ENCODE measurements at regions not wholly inside any gene's neighbourhood (a gene's known extent, or its start where the extent isn't known, plus 50 kb on each side); places are given as distances from the start of the nearest gene placed in this dataset.

GRCh38 chr10:78298835-78299234, 265.2 kb downstream of the RPS24 start:
- Mint-ChIP-seq H3K27ac (ENCODE audit: unreplicated experiment) (no peak overlapping the region), H3K9me3 (ENCODE audit: unreplicated experiment) (no peaks in the 10 kb centered on the region)
- no peak for DNase-seq (ENCODE audit: low spot score)

DNA sequence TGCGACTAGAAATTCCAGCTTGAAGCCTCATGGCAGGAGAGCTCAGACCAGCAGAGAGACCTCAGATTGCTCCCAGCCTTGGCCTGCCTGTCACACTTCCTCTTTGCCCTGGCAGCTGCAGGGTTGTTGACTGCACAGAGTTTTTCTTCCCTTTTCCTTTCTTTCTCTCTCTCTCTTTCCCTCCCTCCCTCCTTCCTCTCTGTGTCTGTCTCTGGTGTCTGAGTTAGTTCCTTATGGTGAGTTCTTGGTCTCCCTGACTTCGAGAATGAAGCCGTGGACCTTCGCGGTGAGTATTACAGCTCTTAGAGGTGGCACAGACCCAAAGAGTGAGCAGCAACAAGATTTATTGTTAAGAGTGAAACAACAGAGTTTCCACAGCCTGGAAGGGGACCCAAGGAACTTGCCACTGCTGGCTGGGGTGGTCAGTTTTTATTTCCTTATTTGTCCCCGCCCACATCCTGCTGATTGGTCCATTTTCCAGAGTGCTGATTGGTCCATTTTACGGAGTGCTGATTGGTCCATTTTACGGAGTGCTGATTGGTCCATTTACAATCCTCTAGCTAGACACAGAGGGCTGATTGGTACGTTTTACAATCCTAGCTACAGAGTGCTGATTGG, 266.3 kb downstream of the RPS24 start:
- no peak overlapping the region for H3K27ac Mint-ChIP-seq (ENCODE audit: unreplicated experiment)
- no peak overlapping the region for H3K4me3 Mint-ChIP-seq (ENCODE audit: unreplicated experiment)
- H3K4me1 Mint-ChIP-seq (ENCODE audit: unreplicated experiment) = peaks cover 5% of the 10 kb centered on the region
- H3K27me3 Mint-ChIP-seq (ENCODE audit: unreplicated experiment) = peaks cover 7% of the 10 kb centered on the region
- H3K36me3 Mint-ChIP-seq (ENCODE audit: low read depth, unreplicated experiment) = no peaks in the 10 kb centered on the region
- no peaks in the 10 kb centered on the region for H3K9me3 Mint-ChIP-seq (ENCODE audit: unreplicated experiment)
- no peak for DNase-seq (ENCODE audit: low spot score)
- TF ChIP-seq, protein P1, sequence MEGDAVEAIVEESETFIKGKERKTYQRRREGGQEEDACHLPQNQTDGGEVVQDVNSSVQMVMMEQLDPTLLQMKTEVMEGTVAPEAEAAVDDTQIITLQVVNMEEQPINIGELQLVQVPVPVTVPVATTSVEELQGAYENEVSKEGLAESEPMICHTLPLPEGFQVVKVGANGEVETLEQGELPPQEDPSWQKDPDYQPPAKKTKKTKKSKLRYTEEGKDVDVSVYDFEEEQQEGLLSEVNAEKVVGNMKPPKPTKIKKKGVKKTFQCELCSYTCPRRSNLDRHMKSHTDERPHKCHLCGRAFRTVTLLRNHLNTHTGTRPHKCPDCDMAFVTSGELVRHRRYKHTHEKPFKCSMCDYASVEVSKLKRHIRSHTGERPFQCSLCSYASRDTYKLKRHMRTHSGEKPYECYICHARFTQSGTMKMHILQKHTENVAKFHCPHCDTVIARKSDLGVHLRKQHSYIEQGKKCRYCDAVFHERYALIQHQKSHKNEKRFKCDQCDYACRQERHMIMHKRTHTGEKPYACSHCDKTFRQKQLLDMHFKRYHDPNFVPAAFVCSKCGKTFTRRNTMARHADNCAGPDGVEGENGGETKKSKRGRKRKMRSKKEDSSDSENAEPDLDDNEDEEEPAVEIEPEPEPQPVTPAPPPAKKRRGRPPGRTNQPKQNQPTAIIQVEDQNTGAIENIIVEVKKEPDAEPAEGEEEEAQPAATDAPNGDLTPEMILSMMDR (IDR thresholded peaks at IDR 0.05; ENCODE audit: unreplicated experiment) = no peak

More at GRCh38 chr10:78298835-78299234, 265.2 kb downstream of the RPS24 start:
- TF ChIP-seq, protein P1 (IDR thresholded peaks at IDR 0.05; ENCODE audit: unreplicated experiment) = no peak
- Mint-ChIP-seq H3K4me3 (ENCODE audit: unreplicated experiment) (no peak overlapping the region), H3K36me3 (ENCODE audit: low read depth, unreplicated experiment) (no peaks in the 10 kb centered on the region), H3K4me1 (ENCODE audit: unreplicated experiment) (peaks cover 5% of the 10 kb centered on the region), H3K27me3 (ENCODE audit: unreplicated experiment) (peaks cover 6% of the 10 kb centered on the region)

- H3K4me1 Mint-ChIP-seq (ENCODE audit: unreplicated experiment) = peaks cover 5% of the 10 kb centered on the region
- H3K9me3 Mint-ChIP-seq (ENCODE audit: unreplicated experiment) = no peaks in the 10 kb centered on the region
- TF ChIP-seq, protein P1 (IDR thresholded peaks at IDR 0.05; ENCODE audit: unreplicated experiment) = no peak
- H3K27me3 Mint-ChIP-seq (ENCODE audit: unreplicated experiment) = peaks cover 7% of the 10 kb centered on the region
- H3K4me3 Mint-ChIP-seq (ENCODE audit: unreplicated experiment) = no peak overlapping the region
- H3K27ac Mint-ChIP-seq (ENCODE audit: unreplicated experiment) = no peak overlapping the region
- no peak for DNase-seq (ENCODE audit: low spot score)
- no peaks in the 10 kb centered on the region for H3K36me3 Mint-ChIP-seq (ENCODE audit: low read depth, unreplicated experiment)
Measured at GRCh38 chr10:78300526-78300925, 266.9 kb downstream of the RPS24 start.

DNA sequence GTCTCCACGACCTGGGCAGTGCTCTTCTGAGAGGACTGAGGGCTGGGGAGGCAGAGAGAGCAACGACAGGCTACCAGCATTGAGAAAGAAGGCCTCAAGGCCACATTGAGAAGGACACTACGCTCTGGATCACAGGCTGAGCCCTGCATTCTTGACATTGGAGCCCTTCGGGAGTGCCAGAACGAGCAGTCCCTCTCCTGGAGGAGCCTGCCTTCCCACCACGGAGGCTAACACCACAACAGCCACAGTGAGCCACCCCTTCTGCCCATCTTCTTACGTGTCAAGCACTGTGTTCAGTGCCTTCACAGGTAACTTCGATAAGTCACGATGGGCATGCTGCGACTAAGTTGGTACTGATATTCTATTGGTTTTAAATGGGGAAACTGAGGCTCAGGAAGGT, 267.8 kb downstream of the RPS24 start:
- Mint-ChIP-seq H3K4me1 (ENCODE audit: unreplicated experiment) (peaks cover 5% of the 10 kb centered on the region), H3K36me3 (ENCODE audit: low read depth, unreplicated experiment) (no peaks in the 10 kb centered on the region), H3K27me3 (ENCODE audit: unreplicated experiment) (peaks cover 9% of the 10 kb centered on the region), H3K4me3 (ENCODE audit: unreplicated experiment) (no peak overlapping the region), H3K27ac (ENCODE audit: unreplicated experiment) (no peak overlapping the region), H3K9me3 (ENCODE audit: unreplicated experiment) (no peaks in the 10 kb centered on the region)
- no peak for DNase-seq (ENCODE audit: low spot score)
- TF ChIP-seq, protein P1 (IDR thresholded peaks at IDR 0.05; ENCODE audit: unreplicated experiment) = no peak

DNA sequence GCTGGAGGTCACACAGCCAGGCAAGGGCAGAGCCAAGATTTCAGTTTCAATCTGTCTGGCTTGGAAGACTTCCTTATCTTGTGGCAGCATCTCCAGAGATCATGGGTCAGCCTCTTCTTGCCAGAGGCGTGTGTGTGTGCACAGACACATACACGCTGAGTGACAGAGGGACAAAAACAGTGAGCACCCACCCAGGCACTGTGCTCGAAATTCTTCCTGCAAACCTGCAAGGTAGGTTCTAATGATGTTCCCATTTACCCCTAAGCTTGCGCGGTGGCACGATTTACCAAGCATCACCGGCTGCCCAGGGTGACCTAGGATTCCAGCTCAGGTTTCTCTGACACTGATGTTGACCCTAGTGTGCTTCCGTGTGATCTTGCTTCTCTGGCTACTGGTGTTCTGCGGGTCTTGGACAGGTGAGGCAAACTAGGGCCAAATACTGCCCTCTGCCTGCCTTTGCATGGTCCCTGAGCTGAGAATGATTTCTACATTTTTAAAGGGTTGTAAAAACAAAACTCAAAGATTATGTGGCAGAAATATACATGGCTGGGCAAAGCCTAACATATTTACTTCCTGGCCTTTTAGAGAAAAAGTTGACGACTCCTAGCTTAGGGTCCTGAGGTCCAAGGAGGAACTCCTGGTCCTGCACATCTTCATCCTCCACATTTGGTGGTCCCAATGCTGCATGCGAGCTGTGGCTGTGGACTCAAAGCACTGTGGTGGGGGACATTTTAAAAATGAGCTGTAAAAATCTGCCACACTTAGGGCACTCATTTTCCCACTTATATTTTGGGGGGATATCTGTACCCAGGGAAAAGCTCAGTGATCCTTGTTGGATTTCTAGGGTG, 268.5 kb downstream of the RPS24 start:
- H3K4me3 Mint-ChIP-seq (ENCODE audit: unreplicated experiment) = peak overlapping the region; percentile 89
- H3K27me3 Mint-ChIP-seq (ENCODE audit: unreplicated experiment) = peaks cover 9% of the 10 kb centered on the region
- no peak overlapping the region for H3K27ac Mint-ChIP-seq (ENCODE audit: unreplicated experiment)

More for the DNA sequence above, 268.5 kb downstream of the RPS24 start:
- TF ChIP-seq, protein P1 (IDR thresholded peaks at IDR 0.05; ENCODE audit: unreplicated experiment) = no peak
- no peak for DNase-seq (ENCODE audit: low spot score)
- H3K4me1 Mint-ChIP-seq (ENCODE audit: unreplicated experiment) = peaks cover 5% of the 10 kb centered on the region
- H3K9me3 Mint-ChIP-seq (ENCODE audit: unreplicated experiment) = no peaks in the 10 kb centered on the region
- no peaks in the 10 kb centered on the region for H3K36me3 Mint-ChIP-seq (ENCODE audit: low read depth, unreplicated experiment)
